22Rv1 (cell line): ENCODE measurements at regions not wholly inside any gene's neighbourhood (a gene's known extent, or its start where the extent isn't known, plus 50 kb on each side); places are given as distances from the start of the nearest gene placed in this dataset.

Source experiments
- H3K27ac ChIP-seq: fragments of 450-650 bp; 2 replicates; pipeline ENCODE4 v1.5.1; 2017
- ZFX ChIP-seq: fragments of 450-650 bp; IDR thresholded peaks from 2 replicates; pipeline ENCODE4 v1.6.1; 2017; ENCODE audit warnings: antibody characterized with exemption, borderline replicate concordance
- TF ChIP-seq, protein P1 (sequence below): fragments of 450-650 bp; IDR thresholded peaks from 2 replicates; pipeline ENCODE4 v1.5.1; 2017; ENCODE audit warnings: mild to moderate bottlenecking

DNA sequence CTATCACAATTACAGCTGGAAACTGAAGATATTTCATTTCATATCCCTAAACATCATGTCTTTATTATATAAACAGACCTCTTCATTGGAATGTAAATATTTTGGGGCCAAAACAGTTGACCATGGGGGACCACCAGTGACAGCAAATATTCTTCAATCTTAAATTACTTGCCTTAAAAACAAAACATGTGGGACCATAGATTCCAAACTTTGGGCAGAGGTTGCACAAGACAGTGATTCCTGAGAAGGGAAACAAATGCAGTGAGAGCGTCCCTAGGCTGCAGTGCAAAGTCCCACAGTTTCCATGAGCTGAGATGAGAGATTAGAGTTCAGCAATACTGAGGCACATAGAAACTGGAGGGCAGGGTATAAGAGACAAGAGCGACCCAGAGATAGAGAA lies 818.9 kb downstream of the CBLN2 start:
- H3K27ac ChIP-seq: no peak overlapping the region
- no peak for TF ChIP-seq ZFX
- TF ChIP-seq, protein P1, sequence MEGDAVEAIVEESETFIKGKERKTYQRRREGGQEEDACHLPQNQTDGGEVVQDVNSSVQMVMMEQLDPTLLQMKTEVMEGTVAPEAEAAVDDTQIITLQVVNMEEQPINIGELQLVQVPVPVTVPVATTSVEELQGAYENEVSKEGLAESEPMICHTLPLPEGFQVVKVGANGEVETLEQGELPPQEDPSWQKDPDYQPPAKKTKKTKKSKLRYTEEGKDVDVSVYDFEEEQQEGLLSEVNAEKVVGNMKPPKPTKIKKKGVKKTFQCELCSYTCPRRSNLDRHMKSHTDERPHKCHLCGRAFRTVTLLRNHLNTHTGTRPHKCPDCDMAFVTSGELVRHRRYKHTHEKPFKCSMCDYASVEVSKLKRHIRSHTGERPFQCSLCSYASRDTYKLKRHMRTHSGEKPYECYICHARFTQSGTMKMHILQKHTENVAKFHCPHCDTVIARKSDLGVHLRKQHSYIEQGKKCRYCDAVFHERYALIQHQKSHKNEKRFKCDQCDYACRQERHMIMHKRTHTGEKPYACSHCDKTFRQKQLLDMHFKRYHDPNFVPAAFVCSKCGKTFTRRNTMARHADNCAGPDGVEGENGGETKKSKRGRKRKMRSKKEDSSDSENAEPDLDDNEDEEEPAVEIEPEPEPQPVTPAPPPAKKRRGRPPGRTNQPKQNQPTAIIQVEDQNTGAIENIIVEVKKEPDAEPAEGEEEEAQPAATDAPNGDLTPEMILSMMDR: no peak

GRCh38 chr18:71707985-71708500 lies 836.1 kb downstream of the CBLN2 start:
- no peak overlapping the region for H3K27ac ChIP-seq
- TF ChIP-seq ZFX: no peak
- TF ChIP-seq, protein P1: no peak

GRCh38 chr18:71707400-71707799 lies 836.7 kb downstream of the CBLN2 start:
- H3K27ac ChIP-seq: no peak overlapping the region
- no peak for TF ChIP-seq ZFX
- TF ChIP-seq, protein P1: no peak

- TF ChIP-seq ZFX: no peak
- TF ChIP-seq, protein P1: no peak
- H3K27ac ChIP-seq: no peak overlapping the region
Measured at GRCh38 chr18:71689416-71690160, 854.6 kb downstream of the CBLN2 start.

DNA sequence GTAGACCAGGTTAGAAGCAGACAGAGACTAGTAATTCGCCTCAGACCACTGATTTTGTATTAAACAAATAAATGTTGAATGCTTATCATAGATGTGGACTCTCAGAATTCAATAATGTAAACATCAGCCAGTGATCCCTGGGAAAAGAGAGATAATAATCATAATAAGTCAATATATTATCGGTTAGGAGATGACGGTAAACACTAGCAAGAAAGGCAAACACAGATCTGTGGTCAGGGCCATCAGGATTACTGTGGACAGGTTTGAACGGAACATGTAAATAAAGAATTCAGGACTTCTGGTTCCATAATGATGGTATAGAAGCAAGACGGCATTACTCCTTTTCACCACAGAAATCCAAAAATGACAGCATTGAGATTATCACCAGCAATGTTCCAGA lies 861.6 kb downstream of the CBLN2 start:
- TF ChIP-seq, protein P1: no peak
- TF ChIP-seq ZFX: no peak
- peak overlapping the region; percentile 49 for H3K27ac ChIP-seq

DNA sequence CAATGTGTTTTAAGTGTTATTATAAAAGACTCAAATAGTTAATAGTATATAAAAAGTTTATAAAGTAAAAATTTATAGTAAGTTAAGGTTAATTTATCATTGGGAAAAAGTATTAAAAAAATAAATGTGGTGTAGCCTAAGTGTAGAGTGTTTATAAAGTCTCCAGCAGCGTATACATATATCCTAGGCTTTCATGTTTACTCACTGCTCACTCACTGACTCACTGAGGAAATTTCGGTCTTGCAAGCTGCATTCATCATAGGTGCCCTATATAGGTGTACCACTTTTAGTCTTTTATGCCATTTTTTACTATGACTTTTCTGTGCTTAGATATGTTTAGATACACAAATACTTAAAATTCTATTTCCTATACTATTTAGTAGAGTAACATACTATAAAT lies 866.0 kb downstream of the CBLN2 start:
- no peak for TF ChIP-seq ZFX
- TF ChIP-seq, protein P1: no peak
- H3K27ac ChIP-seq: no peak overlapping the region

DNA sequence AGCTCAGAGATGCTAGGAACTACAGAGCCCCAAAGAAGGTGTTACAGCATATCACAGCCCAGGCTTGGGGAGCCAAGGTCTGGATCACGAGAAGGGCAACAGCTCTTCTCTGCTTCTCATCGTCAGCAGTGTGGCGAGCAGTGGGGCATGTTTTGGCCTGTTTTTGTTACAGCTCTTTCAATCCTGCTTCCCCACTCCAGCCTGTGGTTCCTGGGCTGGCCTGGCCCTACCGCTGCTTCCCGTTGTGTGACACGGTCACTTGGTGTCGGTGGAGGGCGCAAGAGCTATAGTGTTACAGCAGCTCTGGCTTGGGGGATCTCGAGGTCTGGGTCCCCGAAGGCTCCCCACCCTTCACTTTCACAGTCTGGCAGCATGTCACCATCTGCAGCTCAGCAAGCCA lies 870.2 kb downstream of the CBLN2 start:
- TF ChIP-seq, protein P1: no peak
- TF ChIP-seq ZFX: no peak
- H3K27ac ChIP-seq: no peak overlapping the region
